ENCODE measurements at regions not wholly inside any gene's neighbourhood (a gene's known extent, or its start where the extent isn't known, plus 50 kb on each side); places are given as distances from the start of the nearest gene placed in this dataset.

DNA sequence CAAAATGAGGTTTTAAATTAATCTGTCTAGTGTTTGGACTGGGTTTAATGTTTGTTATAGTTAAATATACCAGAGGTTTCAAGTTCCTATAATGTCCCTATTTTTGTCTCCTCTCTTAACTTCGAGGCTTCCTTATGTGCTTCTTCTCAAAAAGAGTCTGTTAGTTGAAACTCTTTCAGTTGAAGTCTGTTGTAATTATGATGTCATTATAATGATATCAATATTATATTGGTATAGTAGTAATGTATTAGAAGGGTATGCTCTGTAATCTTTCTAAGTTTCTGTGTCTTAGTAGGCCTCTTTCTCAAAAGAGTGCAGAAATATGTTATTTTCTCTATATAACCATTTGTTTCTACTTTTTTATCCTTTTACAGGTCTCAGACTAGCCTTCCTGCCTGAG, 1148.0 kb downstream of the NSUN3 start:
- WGBS, 2 experiments (ENCODE audit: extremely low coverage in 1 of 2, insufficient coverage in 1 of 2, insufficient read length in 1 of 2, insufficient replicate concordance in 2 of 2, low coverage in 1 of 2, low lambda C conversion rate in 2 of 2, missing lambda C conversion rate in 1 of 2): 92% methylated on average over 1 of the region's 1 CpG; no CpG with 5 or more reads in 1 of the 2 experiments
- ChIA-PET CTCF (ENCODE audit: partially characterized antibody) (no interaction called here), POLR2A (ENCODE audit: partially characterized antibody) (no interaction called here)
- no peaks in the 10 kb centered on the region for H3K4me1 ChIP-seq (replicated peaks in 1 of 4; ENCODE audit: control insufficient read depth in 3 of 4, insufficient read depth in 4 of 4, low read length in 3 of 4)
- no peak overlapping the region for H2BK12ac ChIP-seq (ENCODE audit: low read depth, low read length)
- no peak overlapping the region for H3K4me2 ChIP-seq (ENCODE audit: insufficient read depth in 1 of 2, low read depth in 2 of 2, low read length in 2 of 2)
- H2AFZ ChIP-seq (ENCODE audit: low read length): no peak overlapping the region
- H3K27ac ChIP-seq (ENCODE audit: low read depth, low read length): no peak overlapping the region
- DNase-seq (ENCODE audit: low read depth in 1 of 2, low spot score in 2 of 2) (no peak), FAIRE-seq (no peak)
- no peak overlapping the region for H3K4ac ChIP-seq (replicated peaks; ENCODE audit: insufficient read length, low read depth, low read length)
- H3K23ac ChIP-seq (ENCODE audit: insufficient read length): no peak overlapping the region
- no peaks in the 10 kb centered on the region for H3K9me3 ChIP-seq (ENCODE audit: insufficient read depth in 2 of 2, low read depth in 1 of 2, low read length in 1 of 2)
- no peak overlapping the region for H3K14ac ChIP-seq (ENCODE audit: insufficient read length)
- no peak overlapping the region for H3K4me3 ChIP-seq (ENCODE audit: extremely low read depth in 1 of 4, insufficient read depth in 2 of 4, low read depth in 3 of 4, low read length in 4 of 4)
- H3K56ac ChIP-seq (replicated peaks; ENCODE audit: insufficient read length, low read depth, low read length): no peak overlapping the region
- H2BK5ac ChIP-seq (ENCODE audit: low read depth, low read length): no peak overlapping the region
- no peaks in the 10 kb centered on the region for H3K36me3 ChIP-seq (ENCODE audit: control insufficient read depth in 2 of 4, insufficient read depth in 4 of 4, low read length in 3 of 4)
- H2BK120ac ChIP-seq (replicated peaks; ENCODE audit: low read depth, low read length): no peak overlapping the region
- no peak overlapping the region for H2AK5ac ChIP-seq (ENCODE audit: low read depth, low read length)
- no peak for TF ChIP-seq CHD2 (IDR thresholded peaks at IDR 0.05; ENCODE audit: low read length)
- no peak for TF ChIP-seq EP300 (IDR thresholded peaks at IDR 0.05; ENCODE audit: borderline replicate concordance in 1 of 2, low read depth in 2 of 2, low read length in 2 of 2)
- TF ChIP-seq, protein P1, sequence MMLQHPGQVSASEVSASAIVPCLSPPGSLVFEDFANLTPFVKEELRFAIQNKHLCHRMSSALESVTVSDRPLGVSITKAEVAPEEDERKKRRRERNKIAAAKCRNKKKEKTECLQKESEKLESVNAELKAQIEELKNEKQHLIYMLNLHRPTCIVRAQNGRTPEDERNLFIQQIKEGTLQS (IDR thresholded peaks at IDR 0.05; ENCODE audit: insufficient read depth, low read depth, low read length): no peak
- no peaks in the 10 kb centered on the region for H3K79me2 ChIP-seq (ENCODE audit: control insufficient read depth in 1 of 2, insufficient read depth in 2 of 2, low read length in 2 of 2)
- H2BK15ac ChIP-seq (ENCODE audit: low read length): no peak overlapping the region
- no peak overlapping the region for H4K8ac ChIP-seq (ENCODE audit: extremely low read depth, insufficient read depth, low read length)
- H4K5ac ChIP-seq (ENCODE audit: insufficient read length, low read depth, low read length): no peak overlapping the region
- no peak overlapping the region for H2BK20ac ChIP-seq (ENCODE audit: low read length)
- H3K27me3 ChIP-seq (replicated peaks in 1 of 4; ENCODE audit: control insufficient read depth in 3 of 4, extremely low read depth in 1 of 4, insufficient read depth in 3 of 4, low read length in 3 of 4): no peaks in the 10 kb centered on the region
- H3K79me1 ChIP-seq (ENCODE audit: low read depth, low read length): no peaks in the 10 kb centered on the region
- H4K91ac ChIP-seq (replicated peaks; ENCODE audit: insufficient read length, low read length): no peak overlapping the region
- H3K18ac ChIP-seq (ENCODE audit: extremely low read depth, low read length): no peak overlapping the region
- H4K20me1 ChIP-seq (replicated peaks in 1 of 2; ENCODE audit: control insufficient read depth in 1 of 2, insufficient read depth in 2 of 2, low read length in 2 of 2): no peaks in the 10 kb centered on the region
- no peak overlapping the region for H3K9ac ChIP-seq (replicated peaks in 1 of 4; ENCODE audit: extremely low read depth in 1 of 4, low read depth in 3 of 4, low read length in 3 of 4)
- H3K23me2 ChIP-seq (ENCODE audit: low read depth, low read length): no peaks in the 10 kb centered on the region

Data from H1 (cell line).